ENCODE measurements at regions not wholly inside any gene's neighbourhood (a gene's known extent, or its start where the extent isn't known, plus 50 kb on each side); places are given as distances from the start of the nearest gene placed in this dataset.

- in situ Hi-C loops (cut with HindIII; ENCODE audit: low sequenced_read_pairs): no loop called here
Observed at GRCh38 chr6:140069576-140069975, 695.1 kb upstream of the CITED2 start.

GRCh38 chr6:140068801-140069200, 694.4 kb upstream of the CITED2 start:
- in situ Hi-C loops (cut with HindIII; ENCODE audit: low sequenced_read_pairs): no loop called here

- in situ Hi-C loops (cut with HindIII; ENCODE audit: low sequenced_read_pairs): no loop called here
Observed at GRCh38 chr6:140064366-140064765, 689.9 kb upstream of the CITED2 start.

- in situ Hi-C loops (cut with HindIII; ENCODE audit: low sequenced_read_pairs): no loop called here
Observed at GRCh38 chr6:140063021-140063399, 688.6 kb upstream of the CITED2 start.

DNA sequence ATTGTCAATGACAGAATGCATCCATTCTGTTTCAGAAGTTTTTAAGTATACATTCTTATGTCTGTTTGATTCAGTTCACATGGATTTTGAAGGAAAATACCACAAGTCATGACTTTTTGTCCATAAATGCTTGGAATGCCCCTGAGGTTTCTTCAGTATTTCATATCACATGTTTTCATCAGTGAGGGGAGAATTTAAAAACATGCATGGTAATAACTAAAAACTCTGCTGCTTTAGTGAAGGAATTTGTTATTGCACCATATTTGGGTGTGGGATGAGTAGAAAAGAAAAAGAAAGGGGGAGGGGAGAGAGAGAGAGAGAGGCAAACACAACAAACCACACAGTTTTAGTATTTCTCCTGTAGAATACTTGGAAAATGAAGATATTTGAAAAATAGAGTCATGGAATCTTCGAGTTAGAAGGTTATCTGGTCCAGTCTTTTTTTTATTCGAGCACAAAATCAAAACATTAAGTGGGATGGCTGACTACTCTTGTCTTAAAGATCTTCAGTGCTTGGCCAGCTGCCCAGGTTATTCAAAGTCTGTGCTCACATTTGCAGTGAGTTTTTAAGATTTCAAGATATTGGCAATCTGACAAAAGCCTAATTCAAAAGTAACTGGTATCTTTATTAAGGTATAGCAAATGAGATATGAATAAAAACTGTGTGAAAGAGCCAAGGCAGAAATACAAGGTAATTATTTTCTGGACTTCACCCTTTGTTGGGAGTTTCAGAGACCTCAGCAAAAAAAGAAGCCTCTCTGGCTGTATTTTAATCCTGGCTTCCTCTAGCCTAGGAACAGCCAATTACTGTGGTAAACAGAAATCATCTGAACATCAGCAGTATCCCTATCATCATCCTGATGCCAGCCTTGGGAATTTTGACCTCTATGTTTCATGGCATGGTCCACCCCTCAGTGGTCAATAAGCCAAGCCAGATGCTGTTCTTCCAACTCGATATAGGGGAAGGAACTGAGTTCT, 687.9 kb upstream of the CITED2 start:
- in situ Hi-C loops (cut with HindIII; ENCODE audit: low sequenced_read_pairs): no loop called here

GRCh38 chr6:140061110-140062042, 686.9 kb upstream of the CITED2 start:
- in situ Hi-C loops (cut with HindIII; ENCODE audit: low sequenced_read_pairs): no loop called here

GRCh38 chr6:140059947-140060346, 685.5 kb upstream of the CITED2 start:
- in situ Hi-C loops (cut with HindIII; ENCODE audit: low sequenced_read_pairs): no loop called here

GRCh38 chr6:140058863-140059262, 684.4 kb upstream of the CITED2 start:
- in situ Hi-C loops (cut with HindIII; ENCODE audit: low sequenced_read_pairs): no loop called here

- in situ Hi-C loops (cut with HindIII; ENCODE audit: low sequenced_read_pairs): no loop called here
Observed at GRCh38 chr6:140052736-140053729, 678.6 kb upstream of the CITED2 start.

DNA sequence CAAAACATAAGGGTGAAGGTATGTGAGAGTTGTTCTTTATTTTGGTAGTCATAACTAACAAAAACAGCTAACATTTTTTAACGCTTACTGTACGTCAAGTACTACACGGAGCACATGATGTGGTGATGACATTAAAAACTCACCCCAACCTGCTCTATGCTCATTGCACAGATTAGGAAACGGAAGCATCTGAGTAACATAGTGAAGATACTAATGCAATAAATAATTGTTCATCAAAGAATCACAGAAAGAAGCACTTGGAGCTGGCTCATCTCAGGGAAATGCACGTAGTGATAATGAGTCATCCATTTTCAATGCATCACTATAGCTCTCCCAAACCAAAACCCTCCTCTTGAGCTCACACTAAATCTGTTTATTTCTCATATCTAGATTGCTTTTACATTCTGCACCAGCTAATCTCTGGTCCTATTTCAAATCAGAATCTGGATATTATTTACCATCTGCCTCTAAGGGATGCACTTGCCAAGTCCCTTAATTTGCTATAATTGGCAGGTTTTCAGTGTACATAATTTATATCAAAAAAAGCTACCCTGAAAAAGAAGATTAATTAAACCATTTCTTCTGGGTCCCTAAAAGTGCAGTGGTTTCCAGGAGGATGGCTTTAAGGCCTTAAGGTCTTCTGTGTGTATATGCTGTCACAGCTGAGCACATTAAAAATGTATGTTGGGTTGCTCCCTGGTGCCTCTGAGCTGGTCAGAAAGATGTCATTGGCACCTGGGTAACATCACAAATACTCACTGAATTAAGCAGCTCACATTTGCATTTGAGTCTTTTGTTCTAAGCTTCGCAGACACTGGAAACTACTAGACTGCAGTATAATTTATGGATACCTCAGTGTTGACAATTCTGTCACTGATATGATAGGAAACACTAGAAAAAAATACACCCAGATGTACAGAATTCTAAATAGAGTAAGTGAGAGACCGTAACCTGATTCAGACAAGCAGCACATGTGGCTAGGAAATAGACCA, 677.4 kb upstream of the CITED2 start:
- in situ Hi-C loops (cut with HindIII; ENCODE audit: low sequenced_read_pairs): no loop called here

GRCh38 chr6:140050101-140050995, 675.9 kb upstream of the CITED2 start:
- in situ Hi-C loops (cut with HindIII; ENCODE audit: low sequenced_read_pairs): no loop called here

- in situ Hi-C loops (cut with HindIII; ENCODE audit: low sequenced_read_pairs): no loop called here
Observed at GRCh38 chr6:140049251-140049650, 674.8 kb upstream of the CITED2 start.

DNA sequence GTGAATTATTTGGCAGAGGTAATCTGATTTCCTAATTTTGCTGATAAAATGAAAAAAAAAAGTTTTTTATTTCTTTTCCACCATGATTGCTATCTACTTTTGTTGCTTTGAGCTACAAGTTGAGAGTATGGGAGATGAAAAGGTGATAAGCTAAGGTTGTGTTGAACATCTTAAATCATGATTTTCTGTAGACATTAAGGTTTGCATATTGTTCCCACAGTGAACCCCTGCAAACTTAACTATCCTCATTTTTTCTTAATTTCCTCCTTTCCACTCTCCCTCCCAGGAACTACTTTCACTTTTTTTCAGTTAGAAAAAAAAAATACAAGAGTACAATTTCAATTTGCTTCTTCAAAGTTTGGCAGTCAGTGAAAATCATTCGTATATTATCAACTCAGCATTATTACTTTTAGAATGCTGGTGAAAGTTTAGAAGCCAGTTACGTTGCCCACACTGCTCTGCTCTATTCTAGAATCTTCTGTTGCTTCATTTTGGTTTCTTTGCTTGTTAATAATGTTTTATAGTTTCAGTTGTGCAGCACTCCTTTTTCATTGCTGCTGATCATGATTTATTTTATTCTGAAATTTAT, 673.8 kb upstream of the CITED2 start:
- in situ Hi-C loops (cut with HindIII; ENCODE audit: low sequenced_read_pairs): no loop called here

- in situ Hi-C loops (cut with HindIII; ENCODE audit: low sequenced_read_pairs): no loop called here
Observed at GRCh38 chr6:140047321-140047720, 672.9 kb upstream of the CITED2 start.

DNA sequence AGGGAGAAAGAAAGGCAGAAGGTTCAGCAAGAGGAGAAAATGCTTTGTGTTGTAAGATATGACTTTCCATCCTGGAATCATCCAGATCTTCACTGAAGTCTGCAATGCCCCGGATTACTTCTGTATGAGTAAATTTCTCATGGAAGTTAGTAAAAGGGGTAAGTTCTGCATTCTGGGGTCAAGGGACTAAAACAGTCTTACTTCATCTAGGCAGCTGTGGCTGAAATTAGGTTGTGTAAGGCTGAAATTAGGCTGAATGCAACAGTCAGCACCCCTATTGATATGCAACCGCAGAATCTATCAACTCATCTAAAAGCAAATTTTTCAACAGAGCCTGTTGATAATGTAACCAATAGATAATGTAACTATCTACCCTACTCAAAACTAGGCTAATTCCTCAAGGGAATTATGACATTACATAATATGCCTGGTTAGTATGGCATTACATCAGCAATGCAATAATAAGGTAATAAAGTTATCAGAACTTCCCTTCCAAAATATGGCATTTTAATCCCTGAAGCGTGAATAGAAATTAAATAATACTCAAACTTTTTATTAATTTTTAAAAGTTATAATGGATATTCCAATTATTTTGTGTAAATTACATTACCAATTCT, 671.7 kb upstream of the CITED2 start:
- in situ Hi-C loops (cut with HindIII; ENCODE audit: low sequenced_read_pairs): no loop called here

- in situ Hi-C loops (cut with HindIII; ENCODE audit: low sequenced_read_pairs): no loop called here
Observed at GRCh38 chr6:140045116-140045515, 670.7 kb upstream of the CITED2 start.

DNA sequence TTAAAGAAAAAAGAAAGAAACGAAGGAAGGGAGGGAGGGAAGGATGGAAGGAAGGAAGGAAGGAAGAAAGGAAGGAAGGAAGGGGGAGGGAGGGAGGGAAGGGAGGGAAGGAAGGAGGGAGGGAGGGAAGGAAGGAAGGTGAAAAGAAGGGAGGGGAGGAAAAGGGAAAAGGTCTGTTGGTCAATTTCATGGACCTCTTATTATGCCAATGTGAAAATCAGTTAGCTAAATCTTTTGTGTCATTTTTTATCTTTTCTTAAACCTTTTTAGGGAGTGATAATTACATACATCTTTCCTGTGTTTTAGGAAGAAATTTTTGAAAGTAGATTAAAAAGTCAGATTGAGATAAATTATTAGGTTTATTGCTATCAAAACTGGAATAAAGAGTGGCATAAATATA, 670.2 kb upstream of the CITED2 start:
- in situ Hi-C loops (cut with HindIII; ENCODE audit: low sequenced_read_pairs): no loop called here

Measured in DLD1 (cell line).